Choroid plexus epithelial cell (primary cell): ENCODE measurements at regions not wholly inside any gene's neighbourhood (a gene's known extent, or its start where the extent isn't known, plus 50 kb on each side); places are given as distances from the start of the nearest gene placed in this dataset.

Experiments
- DNase-seq: peaks from one replicate; pipeline ENCODE4 v3.0.0-alpha.2; 2010; ENCODE audit warnings: low read depth
- H3K4me3 ChIP-seq: 2 replicates; pipeline ENCODE4 v1.5.1; 2011; ENCODE audit warnings: low read depth, mild to moderate bottlenecking, control low read depth, low read length, moderate library complexity
- TF ChIP-seq, protein P1 (sequence below): conservative IDR thresholded peaks from 2 replicates; pipeline ENCODE4 v1.5.1; 2011; ENCODE audit warnings: low read depth, mild to moderate bottlenecking, control low read depth, inconsistent platforms, low read length, moderate library complexity

DNA sequence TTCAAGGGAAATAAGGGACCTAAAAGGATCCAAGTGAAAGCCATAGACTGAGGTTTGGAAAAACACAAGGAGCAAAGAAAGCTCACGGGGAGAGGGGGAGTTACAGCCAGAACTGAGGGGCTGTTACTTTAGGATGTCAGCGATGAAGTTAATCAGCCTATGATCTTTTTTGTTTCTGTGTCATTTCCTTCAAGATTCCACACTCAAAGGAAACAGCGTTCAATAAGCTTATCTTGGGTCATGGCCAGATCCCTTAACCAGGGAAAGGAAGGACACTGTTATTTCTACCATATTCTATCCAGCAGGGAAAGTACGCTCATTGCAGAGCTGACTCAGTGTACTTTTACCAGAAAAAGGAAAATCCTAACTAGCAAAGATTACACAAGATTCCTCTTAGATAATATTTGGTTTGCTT lies 132.8 kb downstream of the PFDN4 start:
- peak overlapping the region; percentile 8 for H3K4me3 ChIP-seq
- DNase-seq, result peak; percentile 61
- TF ChIP-seq, protein P1, sequence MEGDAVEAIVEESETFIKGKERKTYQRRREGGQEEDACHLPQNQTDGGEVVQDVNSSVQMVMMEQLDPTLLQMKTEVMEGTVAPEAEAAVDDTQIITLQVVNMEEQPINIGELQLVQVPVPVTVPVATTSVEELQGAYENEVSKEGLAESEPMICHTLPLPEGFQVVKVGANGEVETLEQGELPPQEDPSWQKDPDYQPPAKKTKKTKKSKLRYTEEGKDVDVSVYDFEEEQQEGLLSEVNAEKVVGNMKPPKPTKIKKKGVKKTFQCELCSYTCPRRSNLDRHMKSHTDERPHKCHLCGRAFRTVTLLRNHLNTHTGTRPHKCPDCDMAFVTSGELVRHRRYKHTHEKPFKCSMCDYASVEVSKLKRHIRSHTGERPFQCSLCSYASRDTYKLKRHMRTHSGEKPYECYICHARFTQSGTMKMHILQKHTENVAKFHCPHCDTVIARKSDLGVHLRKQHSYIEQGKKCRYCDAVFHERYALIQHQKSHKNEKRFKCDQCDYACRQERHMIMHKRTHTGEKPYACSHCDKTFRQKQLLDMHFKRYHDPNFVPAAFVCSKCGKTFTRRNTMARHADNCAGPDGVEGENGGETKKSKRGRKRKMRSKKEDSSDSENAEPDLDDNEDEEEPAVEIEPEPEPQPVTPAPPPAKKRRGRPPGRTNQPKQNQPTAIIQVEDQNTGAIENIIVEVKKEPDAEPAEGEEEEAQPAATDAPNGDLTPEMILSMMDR, result no peak

DNA sequence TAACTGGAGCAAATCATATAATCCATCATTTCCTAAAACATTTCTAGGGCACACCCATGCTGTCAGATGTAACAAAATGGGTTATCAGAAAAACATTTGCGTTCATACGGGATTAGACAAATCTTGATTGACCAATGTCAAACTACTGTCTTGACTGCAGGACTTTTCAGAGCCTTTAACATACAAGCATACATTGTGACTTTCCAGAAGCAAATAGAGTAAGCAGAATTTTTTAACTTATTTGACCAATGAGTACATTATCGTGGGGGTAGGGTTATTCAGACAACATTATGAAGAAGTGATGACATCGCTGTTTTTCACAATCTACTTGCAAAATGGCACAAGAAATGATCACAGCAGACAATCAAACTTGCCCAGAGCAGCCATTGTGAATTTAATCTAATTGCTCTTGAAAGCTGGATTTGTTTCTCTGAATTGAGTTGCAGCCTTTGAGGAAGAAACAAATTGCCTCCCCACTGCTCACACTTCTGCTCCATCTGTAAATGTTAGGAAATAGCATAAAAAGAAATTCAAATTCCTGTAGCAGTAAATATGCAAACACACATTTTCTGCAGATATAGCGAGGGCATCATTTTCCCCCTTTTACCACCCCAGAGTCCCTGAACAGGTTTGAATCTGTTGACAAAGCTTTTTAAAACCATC lies 133.0 kb upstream of the DOK5 start:
- no peak overlapping the region for H3K4me3 ChIP-seq
- TF ChIP-seq, protein P1, result no peak
- no peak for DNase-seq

GRCh38 chr20:54343099-54343498 lies 132.3 kb upstream of the DOK5 start:
- TF ChIP-seq, protein P1, result no peak
- no peak for DNase-seq

GRCh38 chr20:54343634-54344033 lies 131.8 kb upstream of the DOK5 start:
- no peak overlapping the region for H3K4me3 ChIP-seq
- DNase-seq, result no peak
- TF ChIP-seq, protein P1, result no peak

More at GRCh38 chr20:54343099-54343498, 132.3 kb upstream of the DOK5 start:
- no peak overlapping the region for H3K4me3 ChIP-seq

DNA sequence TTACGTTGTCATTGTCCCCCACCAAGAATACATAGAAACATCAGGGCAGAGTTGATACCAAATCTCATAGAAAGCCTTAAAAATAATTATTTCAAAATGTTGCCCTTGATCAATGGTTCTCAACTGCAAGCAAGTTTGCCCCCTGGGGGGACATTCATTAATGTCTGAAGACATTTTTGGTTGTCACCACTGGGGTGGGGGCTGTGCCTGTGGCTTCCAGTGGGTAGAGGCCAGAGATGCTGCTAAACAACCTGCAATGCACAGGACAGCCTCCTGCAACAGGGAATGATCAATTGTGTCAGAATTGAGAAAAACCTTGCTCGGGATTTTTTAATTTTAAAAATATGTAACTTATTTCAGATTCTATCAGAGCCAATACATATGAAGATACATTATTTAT lies 130.6 kb upstream of the DOK5 start:
- TF ChIP-seq, protein P1, result no peak
- no peak overlapping the region for H3K4me3 ChIP-seq
- no peak for DNase-seq

GRCh38 chr20:54345301-54345724 lies 130.1 kb upstream of the DOK5 start:
- peak; percentile 80 for DNase-seq
- TF ChIP-seq, protein P1, result no peak
- no peak overlapping the region for H3K4me3 ChIP-seq

GRCh38 chr20:54345821-54346220 lies 129.6 kb upstream of the DOK5 start:
- H3K4me3 ChIP-seq, result no peak overlapping the region
- DNase-seq, result peak; percentile 50
- TF ChIP-seq, protein P1, result no peak
